ENCODE measurements at regions not wholly inside any gene's neighbourhood (a gene's known extent, or its start where the extent isn't known, plus 50 kb on each side); places are given as distances from the start of the nearest gene placed in this dataset.

DNA sequence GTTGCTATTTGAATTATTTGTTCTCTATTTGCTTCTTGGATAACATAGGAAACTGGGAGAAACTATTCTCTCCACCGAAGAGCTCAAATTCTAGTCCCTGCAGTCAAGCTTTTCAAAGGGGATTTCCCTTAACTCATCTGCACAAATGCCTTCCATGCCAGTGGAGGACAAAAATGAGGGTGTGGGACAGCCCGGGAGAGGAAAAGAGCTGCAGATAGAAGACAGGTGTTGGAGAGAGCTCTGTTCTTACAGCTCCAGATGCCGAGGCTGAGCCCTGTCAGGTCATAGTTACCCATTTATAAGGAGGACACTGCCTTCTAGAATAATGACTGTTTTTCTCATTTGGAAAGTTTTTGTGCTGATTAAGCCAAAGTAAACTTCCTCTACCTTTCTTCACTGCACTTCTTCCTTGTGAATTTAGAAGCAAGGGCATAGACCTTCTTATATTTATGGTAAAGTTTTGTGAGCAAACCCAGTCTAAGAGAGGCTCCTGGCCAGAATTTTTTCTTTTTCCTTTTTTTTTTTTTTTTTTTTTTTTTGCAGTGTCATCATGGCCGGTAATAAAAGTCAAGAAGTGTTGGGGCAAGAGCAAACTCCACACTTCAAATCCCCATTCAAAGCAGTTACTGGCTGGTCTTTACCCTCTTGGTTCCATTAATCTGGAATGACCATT, 177.2 kb downstream of the ABCC12 start:
- no peaks in the 10 kb centered on the region for H3K9me3 ChIP-seq (replicated peaks; ENCODE audit: control insufficient read depth, insufficient read depth, low read depth, low read length)
- H3K79me2 ChIP-seq (ENCODE audit: control insufficient read depth, insufficient read depth, low read length): no peaks in the 10 kb centered on the region
- H3K9me1 ChIP-seq (ENCODE audit: control insufficient read depth, insufficient read depth, low read length): no peaks in the 10 kb centered on the region
- no TSS peak for BruUV-seq (replicated peaks)
- in situ Hi-C loops (cut with MboI) (no loop called here), intact Hi-C loops (cut with micrococcal nuclease) (no loop called here)
- TF ChIP-seq KLF10 (CRISPR knock-in tag; IDR thresholded peaks at IDR 0.05): no peak
- no peak for TF ChIP-seq ZC3H11A (IDR thresholded peaks at IDR 0.05; ENCODE audit: low read depth, low read length)
- TF ChIP-seq KDM4B (IDR thresholded peaks at IDR 0.05; ENCODE audit: borderline replicate concordance in 2 of 2, low read depth in 1 of 2): no peak
- no peak for TF ChIP-seq DIDO1 (tag; IDR thresholded peaks at IDR 0.05; ENCODE audit: low read depth)
- TF ChIP-seq MAFK (IDR thresholded peaks at IDR 0.05; ENCODE audit: low read length): peak; percentile 13; the same call in 1 of the 2 replicates
- TF ChIP-seq DMBX1 (CRISPR knock-in tag; IDR thresholded peaks at IDR 0.05; ENCODE audit: borderline replicate concordance): no peak
- peak; percentile 64; the same call in 1 of the 2 replicates for TF ChIP-seq ZNF316 (IDR thresholded peaks at IDR 0.05)
- TF ChIP-seq DNMT1 (IDR thresholded peaks at IDR 0.05): no peak
- no peak for TF ChIP-seq ZNF76 (CRISPR knock-in tag; IDR thresholded peaks at IDR 0.05; ENCODE audit: borderline replicate concordance)
- no peak for TF ChIP-seq BRD9 (IDR thresholded peaks at IDR 0.05; ENCODE audit: low read depth, partially characterized antibody)
- no peak for TF ChIP-seq CHCHD3 (CRISPR knock-in tag; IDR thresholded peaks at IDR 0.05)
- no peak for TF ChIP-seq ZNF133 (CRISPR knock-in tag; IDR thresholded peaks at IDR 0.05)
- TF ChIP-seq TAF9B (IDR thresholded peaks at IDR 0.05; ENCODE audit: partially characterized antibody): no peak
- peak; percentile 58 for TF ChIP-seq MAFG (tag; conservative IDR thresholded peaks at IDR 0.05)
- TF ChIP-seq, protein P1, sequence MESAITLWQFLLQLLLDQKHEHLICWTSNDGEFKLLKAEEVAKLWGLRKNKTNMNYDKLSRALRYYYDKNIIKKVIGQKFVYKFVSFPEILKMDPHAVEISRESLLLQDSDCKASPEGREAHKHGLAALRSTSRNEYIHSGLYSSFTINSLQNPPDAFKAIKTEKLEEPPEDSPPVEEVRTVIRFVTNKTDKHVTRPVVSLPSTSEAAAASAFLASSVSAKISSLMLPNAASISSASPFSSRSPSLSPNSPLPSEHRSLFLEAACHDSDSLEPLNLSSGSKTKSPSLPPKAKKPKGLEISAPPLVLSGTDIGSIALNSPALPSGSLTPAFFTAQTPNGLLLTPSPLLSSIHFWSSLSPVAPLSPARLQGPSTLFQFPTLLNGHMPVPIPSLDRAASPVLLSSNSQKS (CRISPR knock-in tag; IDR thresholded peaks at IDR 0.05): no peak
- TF ChIP-seq, protein P2, sequence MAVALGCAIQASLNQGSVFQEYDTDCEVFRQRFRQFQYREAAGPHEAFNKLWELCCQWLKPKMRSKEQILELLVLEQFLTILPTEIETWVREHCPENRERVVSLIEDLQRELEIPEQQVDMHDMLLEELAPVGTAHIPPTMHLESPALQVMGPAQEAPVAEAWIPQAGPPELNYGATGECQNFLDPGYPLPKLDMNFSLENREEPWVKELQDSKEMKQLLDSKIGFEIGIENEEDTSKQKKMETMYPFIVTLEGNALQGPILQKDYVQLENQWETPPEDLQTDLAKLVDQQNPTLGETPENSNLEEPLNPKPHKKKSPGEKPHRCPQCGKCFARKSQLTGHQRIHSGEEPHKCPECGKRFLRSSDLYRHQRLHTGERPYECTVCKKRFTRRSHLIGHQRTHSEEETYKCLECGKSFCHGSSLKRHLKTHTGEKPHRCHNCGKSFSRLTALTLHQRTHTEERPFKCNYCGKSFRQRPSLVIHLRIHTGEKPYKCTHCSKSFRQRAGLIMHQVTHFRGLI (CRISPR knock-in tag; IDR thresholded peaks at IDR 0.05): no peak
- no peaks in the 10 kb centered on the region for H4K20me1 ChIP-seq (replicated peaks; ENCODE audit: control insufficient read depth, insufficient read depth, low read length)
- no peak overlapping the region for H3K9ac ChIP-seq (ENCODE audit: insufficient read depth in 1 of 2, low read depth in 2 of 2, low read length in 2 of 2)
- no peak overlapping the region for H3K27ac ChIP-seq (ENCODE audit: extremely low read depth, low read depth, low read length)
- POLR2A ChIA-PET: no interaction called here
- no peak overlapping the region for H3K4me2 ChIP-seq (ENCODE audit: insufficient read depth, low read length)
- FAIRE-seq (no peak), DNase-seq (ENCODE audit: extremely low read depth in 1 of 4, low spot score in 3 of 4) (no peak), ATAC-seq (no peak)
- no peak overlapping the region for H3K4me3 ChIP-seq
- CTCF ChIA-PET (ENCODE audit: low intra/inter-chr PET ratio): no interaction called here
- no peaks in the 10 kb centered on the region; a peak in 1 of 5 replicates for H3K27me3 ChIP-seq (ENCODE audit: control insufficient read depth in 2 of 2, insufficient read depth in 2 of 2, low read length in 2 of 2)
- H3K36me3 ChIP-seq (ENCODE audit: control insufficient read depth, insufficient read depth, low read length): no peaks in the 10 kb centered on the region
- no peak overlapping the region for H2AFZ ChIP-seq (ENCODE audit: low read depth, low read length)
- 0% methylated on average over 4 of the region's 4 CpGs for WGBS (ENCODE audit: insufficient coverage, low coverage, missing lambda C conversion rate)
- H3K4me1 ChIP-seq (replicated peaks in 1 of 2; ENCODE audit: control insufficient read depth in 2 of 2, insufficient read depth in 2 of 2, low read length in 2 of 2): no peaks in the 10 kb centered on the region
